C4-2B (cell line): ENCODE measurements at regions not wholly inside any gene's neighbourhood (a gene's known extent, or its start where the extent isn't known, plus 50 kb on each side); places are given as distances from the start of the nearest gene placed in this dataset.

Experiments
- CTCF ChIP-seq: fragments of 450-650 bp; conservative IDR thresholded peaks from 2 replicates; pipeline ENCODE4 v1.5.1; 2017; ENCODE audit warnings: mild to moderate bottlenecking
- ZFX ChIP-seq: fragments of 450-650 bp; IDR thresholded peaks from 2 replicates; pipeline ENCODE4 v1.6.1; 2017

GRCh38 chr5:125266106-125266505 lies 519.7 kb upstream of the ZNF608 start:
- TF ChIP-seq CTCF = no peak
- no peak for TF ChIP-seq ZFX
